GM12878 (cell line): ENCODE measurements at regions not wholly inside any gene's neighbourhood (a gene's known extent, or its start where the extent isn't known, plus 50 kb on each side); places are given as distances from the start of the nearest gene placed in this dataset.
"Not testable (repeated sequence)": the region's sequence is repeated elsewhere in the genome, so short reads cannot be mapped to it uniquely, and the experiment has no call there.

Source experiments
- ATAC-seq: fragments of 200-7000 bp; cut with Tn5 transposase; 3 replicates; pipeline ENCODE4 v1.9.1; 2020; ENCODE audit warnings: mild to moderate bottlenecking, moderate library complexity
- BruUV-seq: library from RNA; stranded (reverse); fragments of 400-500 nt; replicated peaks from 2 replicates; lab custom pipeline; 2021; lab: Mats Ljungman, UMichigan
- CTCF ChIA-PET: fragments of 300-600 bp; sonication (Branson Sonifier 250); formaldehyde crosslinking; extraction: SDS; loops from one replicate; lab custom pipeline; 2021; ENCODE audit warnings: inconsistent platforms; lab: Yijun Ruan, JAX
- POLR2A ChIA-PET: fragments of 350-600 bp; formaldehyde crosslinking; extraction: SDS; loops from one replicate; lab custom pipeline; 2021; ENCODE audit warnings: inconsistent platforms; lab: Charles Lee
- RAD21 ChIA-PET: fragments of 300-600 bp; sonication (Branson Sonifier 250); formaldehyde crosslinking; loops from one replicate; lab custom pipeline; 2023; ENCODE audit warnings: antibody characterized with exemption; ENCODE audit not compliant: unreplicated experiment; lab: Charles Lee
- SMC1A ChIA-PET: fragments of 300-600 bp; sonication (Branson Sonifier 250); formaldehyde crosslinking; loops from one replicate; lab custom pipeline; 2023; ENCODE audit not compliant: unreplicated experiment, uncharacterized antibody; lab: Charles Lee
- DNase-seq: peaks from one replicate; pipeline ENCODE4 v3.0.0-alpha.2; 2011; ENCODE audit warnings: low read depth, low spot score
- FAIRE-seq: peaks from 3 replicates; lab custom pipeline; 2011; peaks lifted over from hg19 to GRCh38; lab: Jason Lieb, UNC
- H2AFZ ChIP-seq: 2 replicates; pipeline ENCODE4 v1.6.0; 2011; ENCODE audit warnings: low read depth, low read length, control low read depth; ENCODE audit not compliant: control insufficient read depth
- H3K27ac ChIP-seq: 2 replicates; pipeline ENCODE4 v1.5.1; 2011; ENCODE audit warnings: control low read depth; ENCODE audit not compliant: control insufficient read depth, insufficient read depth
- H3K27me3 ChIP-seq, 2 experiments: replicated peaks in 1 of 2; 2 replicates each; pipeline versions ENCODE4 v1.6.0 to v1.6.1; 2011; ENCODE audit warnings: low read length in 1 of 2; ENCODE audit not compliant: control insufficient read depth in 2 of 2, insufficient read depth in 2 of 2
- H3K36me3 ChIP-seq, 2 experiments: 2 replicates each; pipeline ENCODE4 v1.5.1; 2011; ENCODE audit warnings: low read length in 1 of 2; ENCODE audit not compliant: control insufficient read depth in 2 of 2, insufficient read depth in 2 of 2
- H3K4me1 ChIP-seq: 2 replicates; pipeline ENCODE4 v1.6.1; 2011; ENCODE audit warnings: mild to moderate bottlenecking, low read length, moderate library complexity, mixed read lengths; ENCODE audit not compliant: control insufficient read depth, insufficient read depth
- H3K4me2 ChIP-seq: 2 replicates; pipeline ENCODE4 v1.6.0; 2011; ENCODE audit warnings: control low read depth; ENCODE audit not compliant: control insufficient read depth, insufficient read depth
- H3K4me3 ChIP-seq: fragments of 200-600 bp; sonication (generic); 2 replicates; pipeline ENCODE4 v1.5.1; 2016
- H3K79me2 ChIP-seq: 2 replicates; pipeline ENCODE4 v1.6.0; 2011; ENCODE audit warnings: low read length; ENCODE audit not compliant: control insufficient read depth, insufficient read depth
- H3K9ac ChIP-seq: 2 replicates; pipeline ENCODE4 v1.8.0; 2011; ENCODE audit warnings: low read length, control low read depth, mixed read lengths; ENCODE audit not compliant: control insufficient read depth, insufficient read depth
- H3K9me3 ChIP-seq: replicated peaks from 3 replicates; pipeline ENCODE4 v1.5.1; 2011; ENCODE audit warnings: mild to moderate bottlenecking, low read length; ENCODE audit not compliant: control insufficient read depth, insufficient read depth
- H4K20me1 ChIP-seq: 2 replicates; pipeline ENCODE4 v1.6.0; 2011; ENCODE audit not compliant: control insufficient read depth, insufficient read depth
- BHLHE40 ChIP-seq, 2 experiments: fragments of 450-650 bp in 1 of 2; IDR thresholded peaks; 2 replicates each; pipeline ENCODE4 v1.6.1; 2011 to 2017; ENCODE audit warnings: low read depth in 2 of 2, borderline replicate concordance in 1 of 2, improper control_type of control experiment in 1 of 2, low read length in 1 of 2, mild to moderate bottlenecking in 1 of 2
- ETV6 ChIP-seq, 2 experiments: fragments of 450-650 bp in 1 of 2; IDR thresholded peaks in 1 of 2; conservative IDR thresholded peaks in 1 of 2; 2 replicates each; pipeline ENCODE4 v1.6.1; 2014; ENCODE audit warnings: antibody characterized with exemption in 1 of 2, borderline replicate concordance in 1 of 2, low read depth in 1 of 2, mild to moderate bottlenecking in 1 of 2, moderate library complexity in 1 of 2
- GABPA ChIP-seq: IDR thresholded peaks from 2 replicates; pipeline ENCODE4 v1.6.1; 2014; ENCODE audit warnings: antibody characterized with exemption, low read depth, mild to moderate bottlenecking, inconsistent platforms
- HDAC6 ChIP-seq: fragments of 200-600 bp; sonication (generic); IDR thresholded peaks from one replicate; pipeline ENCODE4 v1.8.0; 2017; ENCODE audit warnings: antibody characterized with exemption; ENCODE audit not compliant: unreplicated experiment
- KLF5 ChIP-seq: fragments of 450-650 bp; IDR thresholded peaks from 2 replicates; pipeline ENCODE4 v1.6.1; 2014; ENCODE audit warnings: mild to moderate bottlenecking; ENCODE audit not compliant: partially characterized antibody
- MEF2B ChIP-seq: fragments of 450-650 bp; IDR thresholded peaks from 2 replicates; pipeline ENCODE4 v1.6.1; 2018; ENCODE audit warnings: mild to moderate bottlenecking, moderate library complexity; ENCODE audit not compliant: partially characterized antibody, poor library complexity, severe bottlenecking
- MXI1 ChIP-seq: fragments of 150-350 bp; IDR thresholded peaks from 2 replicates; pipeline ENCODE4 v1.6.1; 2011; ENCODE audit warnings: low read depth, mild to moderate bottlenecking, inconsistent platforms, low read length, improper control_type of control experiment
- POLR2AphosphoS5 ChIP-seq: IDR thresholded peaks from 2 replicates; pipeline ENCODE4 v1.6.1; 2011; ENCODE audit warnings: mild to moderate bottlenecking, low read length, inconsistent platforms
- SPI1 ChIP-seq: IDR thresholded peaks from 2 replicates; pipeline ENCODE4 v1.6.1; 2011; ENCODE audit warnings: low read depth, mild to moderate bottlenecking, low read length, moderate library complexity, borderline replicate concordance; ENCODE audit not compliant: insufficient read depth
- SREBF1 ChIP-seq: IDR thresholded peaks from 2 replicates; pipeline ENCODE4 v1.6.1; 2012; ENCODE audit warnings: mild to moderate bottlenecking, low read length
- STAT1 ChIP-seq: fragments of 450-650 bp; conservative IDR thresholded peaks from 2 replicates; pipeline ENCODE4 v1.6.1; 2014; ENCODE audit warnings: antibody characterized with exemption, mild to moderate bottlenecking
- TCF3 ChIP-seq: IDR thresholded peaks from 2 replicates; pipeline ENCODE4 v1.6.1; 2012; ENCODE audit warnings: low read depth, mild to moderate bottlenecking, low read length, borderline replicate concordance; ENCODE audit not compliant: insufficient read depth
- USF1 ChIP-seq: IDR thresholded peaks from 2 replicates; pipeline ENCODE4 v1.6.1; 2011; ENCODE audit warnings: borderline replicate concordance, low read depth, mild to moderate bottlenecking, moderate library complexity, mixed read lengths, low read length; ENCODE audit not compliant: insufficient read depth; ENCODE audit errors: extremely low read length
- USF2 ChIP-seq: IDR thresholded peaks from 2 replicates; pipeline ENCODE4 v1.6.1; 2011; ENCODE audit warnings: low read depth, low read length, improper control_type of control experiment, borderline replicate concordance
- ZBTB33 ChIP-seq: fragments of 450-650 bp; IDR thresholded peaks from 2 replicates; pipeline ENCODE4 v1.6.1; 2017; ENCODE audit warnings: mild to moderate bottlenecking
- ZZZ3 ChIP-seq: IDR thresholded peaks from 2 replicates; pipeline ENCODE4 v1.6.1; 2011; ENCODE audit warnings: low read depth; ENCODE audit not compliant: control insufficient read depth, insufficient read length
- WGBS: methylation state at CpG from one replicate; pipeline ENCODE4 v1.1.6; 2016; ENCODE audit warnings: low lambda C conversion rate; ENCODE audit not compliant: insufficient replicate concordance, insufficient coverage; ENCODE audit errors: missing lambda C conversion rate; 5-methylcytosine and 5-hydroxymethylcytosine counted together
- in situ Hi-C: fragments of 300-500 bp; cut with MboI; formaldehyde crosslinking; loops from 9 replicates; pipeline ENCODE4 v1.14.3; 2018; ENCODE audit warnings: mixed read lengths
- intact Hi-C: fragments of 100-400 bp; cut with micrococcal nuclease; formaldehyde crosslinking; loops from one replicate; pipeline ENCODE4 v1.14.2; 2022; ENCODE audit not compliant: unreplicated experiment

GRCh38 chr13:90276216-90276615 is 1071.3 kb upstream of the MIR17HG start:
- ChIA-PET CTCF (interaction anchor here (0.7 kb wide), 1 partner anchor 430 kb away, joined by 3 read pairs; no protein-coding TSS in a partner anchor), SMC1A (interaction anchor here (1.0 to 1.3 kb wide), 2 partner anchors 11 to 16 kb away, joined by 3 read pairs; no protein-coding TSS in a partner anchor), POLR2A (no interaction called here), RAD21 (no interaction called here)
- Histone ChIP-seq H3K36me3 (no peaks in the 10 kb centered on the region), H2AFZ (no peak overlapping the region), H3K4me3 (no peak overlapping the region), H3K9me3 (no peaks in the 10 kb centered on the region), H3K27ac (no peak overlapping the region), H3K4me2 (no peak overlapping the region), H3K27me3 (no peaks in the 10 kb centered on the region), H3K4me1 (no peaks in the 10 kb centered on the region), H3K9ac (no peak overlapping the region), H3K79me2 (no peaks in the 10 kb centered on the region), H4K20me1 (no peaks in the 10 kb centered on the region)
- in situ Hi-C loops (no loop called here), intact Hi-C loops (no loop called here)
- ATAC-seq (no peak), FAIRE-seq (no peak), DNase-seq (no peak)
- no TSS peak for BruUV-seq
- WGBS, result 4% methylated on average over 1 of the region's 1 CpG
- TF ChIP-seq STAT1 (no peak), SPI1 (no peak), TCF3 (no peak), ZZZ3 (no peak), SREBF1 (no peak), HDAC6 (no peak), ETV6 (conservative IDR thresholded peaks at IDR 0.05 in 1 of 2, IDR thresholded peaks at IDR 0.05 in 1 of 2; ENCODE audit: borderline replicate concordance in 1 of 2, low read depth in 1 of 2) (no peak), KLF5 (no peak), MEF2B (no peak), MXI1 (no peak), POLR2AphosphoS5 (no peak), BHLHE40 (IDR thresholded peaks at IDR 0.05; ENCODE audit: borderline replicate concordance in 1 of 2, low read depth in 2 of 2, low read length in 1 of 2) (no peak), USF2 (no peak), ZBTB33 (no peak), USF1 (no peak), GABPA (no peak)

GRCh38 chr13:90278231-90278630 is 1069.3 kb upstream of the MIR17HG start:
- POLR2A ChIA-PET, FAIRE-seq, H3K36me3 ChIP-seq, DNase-seq, H3K79me2 ChIP-seq, H3K4me3 ChIP-seq, BruUV-seq, H4K20me1 ChIP-seq, intact Hi-C loops, H2AFZ ChIP-seq, H3K27ac ChIP-seq, H3K9ac ChIP-seq, H3K4me1 ChIP-seq, in situ Hi-C loops, H3K27me3 ChIP-seq, CTCF ChIA-PET, ATAC-seq, RAD21 ChIA-PET, H3K4me2 ChIP-seq, SMC1A ChIA-PET, H3K9me3 ChIP-seq: not testable (repeated sequence)
- WGBS, result 0% methylated on average over 3 of the region's 3 CpGs
